ENCODE measurements at regions not wholly inside any gene's neighbourhood (a gene's known extent, or its start where the extent isn't known, plus 50 kb on each side); places are given as distances from the start of the nearest gene placed in this dataset.

DNA sequence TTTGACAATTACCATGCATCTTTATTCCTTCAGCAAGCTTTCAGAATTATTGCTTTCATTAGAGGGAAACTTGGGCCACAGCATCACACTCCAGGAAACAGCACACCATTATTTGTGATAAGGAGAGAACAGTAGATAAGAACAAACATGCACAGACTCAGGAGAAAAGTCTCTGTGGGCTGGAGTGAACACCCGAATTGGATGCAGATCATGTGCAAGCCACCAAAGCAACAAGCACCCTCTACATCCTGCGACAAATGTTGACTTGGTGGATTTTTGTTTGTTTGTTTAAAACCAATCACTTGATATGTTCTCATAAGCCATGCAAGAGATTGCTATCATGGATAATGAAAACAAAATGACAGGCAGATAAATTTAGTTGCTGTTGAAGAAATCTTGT, 67.7 kb upstream of the ZFP64 start (continued):
- TF ChIP-seq HMGXB4 (CRISPR knock-in tag; IDR thresholded peaks at IDR 0.05; ENCODE audit: borderline replicate concordance in 1 of 2, low read depth in 1 of 2) (no peak), ARID3A (IDR thresholded peaks at IDR 0.05; ENCODE audit: low read depth, low read length) (no peak)

GRCh38 chr20:52256454-52256853, 64.9 kb upstream of the ZFP64 start:
- H3K4me3 ChIP-seq (replicated peaks in 1 of 3; ENCODE audit: insufficient read depth in 1 of 3, low read depth in 2 of 3, low read length in 3 of 3), result no peak overlapping the region
- no TSS peak for BruUV-seq (replicated peaks)
- POLR2A ChIA-PET, result no interaction called here
- H3K36me3 ChIP-seq (replicated peaks in 1 of 2; ENCODE audit: control insufficient read depth in 1 of 2, insufficient read depth in 2 of 2, low read length in 2 of 2), result no peaks in the 10 kb centered on the region
- H3K4me1 ChIP-seq (ENCODE audit: insufficient read depth, low read length), result peaks cover 6% of the 10 kb centered on the region
- H3K27ac ChIP-seq (ENCODE audit: extremely low read length, insufficient read depth, low read length), result no peak overlapping the region
- intact Hi-C loops (cut with micrococcal nuclease; ENCODE audit: unreplicated experiment) (no loop called here), in situ Hi-C loops (cut with HindIII; ENCODE audit: extremely low pct_ligation_motif_present, low pct_unique_long_range_greater_than_20kb) (no loop called here)
- no peak overlapping the region for H3K4me2 ChIP-seq (ENCODE audit: low read depth, low read length)
- ATAC-seq, result no peak
- no peaks in the 10 kb centered on the region for H3K79me2 ChIP-seq (ENCODE audit: insufficient read depth, low read length)
- no peak overlapping the region for H3K9ac ChIP-seq (ENCODE audit: insufficient read depth, low read depth, low read length)
- CTCF ChIA-PET (ENCODE audit: low intra/inter-chr PET ratio, low total read pairs), result no interaction called here
- H4K20me1 ChIP-seq (ENCODE audit: insufficient read depth, low read length), result no peaks in the 10 kb centered on the region
- no peak for DNase-seq (ENCODE audit: low spot score)
- no peak for FAIRE-seq
- H2AFZ ChIP-seq (ENCODE audit: low read length), result no peak overlapping the region
- 23% methylated on average over 7 of the region's 7 CpGs for WGBS (ENCODE audit: low lambda C conversion rate)
- 0 out of 5 replicates have a peak, but pooled peaks cover 0 to 4% of the 10 kb centered on the region in 2 experiments for H3K27me3 ChIP-seq (ENCODE audit: control insufficient read depth in 1 of 2, insufficient read depth in 2 of 2, low read length in 2 of 2)
- H3K9me3 ChIP-seq (ENCODE audit: low read length), result no peaks in the 10 kb centered on the region
- TF ChIP-seq ZNF761 (CRISPR knock-in tag; conservative IDR thresholded peaks at IDR 0.05) (no peak), ZNF34 (CRISPR knock-in tag; IDR thresholded peaks at IDR 0.05; ENCODE audit: borderline replicate concordance) (no peak), BORCS8-MEF2B (CRISPR knock-in tag; IDR thresholded peaks at IDR 0.05) (no peak), CCDC6 (CRISPR knock-in tag; IDR thresholded peaks at IDR 0.05) (no peak), ZC3H4 (CRISPR knock-in tag; IDR thresholded peaks at IDR 0.05; ENCODE audit: borderline replicate concordance) (no peak), ZNF691 (CRISPR knock-in tag; IDR thresholded peaks at IDR 0.05; ENCODE audit: borderline replicate concordance, low read depth) (no peak), MZF1 (CRISPR knock-in tag; IDR thresholded peaks at IDR 0.05; ENCODE audit: borderline replicate concordance) (no peak), ZBTB25 (CRISPR knock-in tag; IDR thresholded peaks at IDR 0.05) (no peak), CERS6 (CRISPR knock-in tag; IDR thresholded peaks at IDR 0.05) (no peak), GATA4 (IDR thresholded peaks at IDR 0.05; ENCODE audit: borderline replicate concordance, low read depth) (no peak), RBFOX2 (IDR thresholded peaks at IDR 0.05; ENCODE audit: low read depth, low read length) (no peak), ZSCAN25 (CRISPR knock-in tag; IDR thresholded peaks at IDR 0.05) (no peak), CBFB (CRISPR knock-in tag; IDR thresholded peaks at IDR 0.05) (no peak)
